ENCODE measurements at regions not wholly inside any gene's neighbourhood (a gene's known extent, or its start where the extent isn't known, plus 50 kb on each side); places are given as distances from the start of the nearest gene placed in this dataset.

DNA sequence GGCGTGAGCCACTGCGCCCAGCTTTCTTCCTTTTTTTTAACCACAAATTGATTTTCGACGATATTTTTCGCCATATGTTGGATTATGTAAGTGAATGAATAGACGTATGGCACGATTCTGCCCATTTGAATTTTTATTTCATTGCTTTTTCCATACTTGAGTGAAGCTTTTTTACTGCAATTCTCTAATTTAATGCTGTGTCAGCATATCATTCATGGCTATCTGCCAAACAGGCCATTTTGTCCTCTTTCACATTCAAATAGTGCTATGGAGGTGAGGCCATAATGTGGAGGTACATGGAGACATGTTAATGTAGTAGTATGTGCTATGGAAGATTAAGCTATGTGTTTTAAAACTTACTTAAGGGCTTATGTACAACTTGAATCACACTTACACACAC lies 152.1 kb upstream of the TUSC1 start:
- TF ChIP-seq, protein P1, sequence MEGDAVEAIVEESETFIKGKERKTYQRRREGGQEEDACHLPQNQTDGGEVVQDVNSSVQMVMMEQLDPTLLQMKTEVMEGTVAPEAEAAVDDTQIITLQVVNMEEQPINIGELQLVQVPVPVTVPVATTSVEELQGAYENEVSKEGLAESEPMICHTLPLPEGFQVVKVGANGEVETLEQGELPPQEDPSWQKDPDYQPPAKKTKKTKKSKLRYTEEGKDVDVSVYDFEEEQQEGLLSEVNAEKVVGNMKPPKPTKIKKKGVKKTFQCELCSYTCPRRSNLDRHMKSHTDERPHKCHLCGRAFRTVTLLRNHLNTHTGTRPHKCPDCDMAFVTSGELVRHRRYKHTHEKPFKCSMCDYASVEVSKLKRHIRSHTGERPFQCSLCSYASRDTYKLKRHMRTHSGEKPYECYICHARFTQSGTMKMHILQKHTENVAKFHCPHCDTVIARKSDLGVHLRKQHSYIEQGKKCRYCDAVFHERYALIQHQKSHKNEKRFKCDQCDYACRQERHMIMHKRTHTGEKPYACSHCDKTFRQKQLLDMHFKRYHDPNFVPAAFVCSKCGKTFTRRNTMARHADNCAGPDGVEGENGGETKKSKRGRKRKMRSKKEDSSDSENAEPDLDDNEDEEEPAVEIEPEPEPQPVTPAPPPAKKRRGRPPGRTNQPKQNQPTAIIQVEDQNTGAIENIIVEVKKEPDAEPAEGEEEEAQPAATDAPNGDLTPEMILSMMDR (IDR thresholded peaks at IDR 0.05): no peak
- Histone ChIP-seq H3K4me3 (no peak overlapping the region), H3K27ac (no peak overlapping the region), H3K27me3 (no peaks in the 10 kb centered on the region), H3K36me3 (no peaks in the 10 kb centered on the region), H3K4me1 (no peaks in the 10 kb centered on the region), H3K9me3 (peaks cover 0 to 22% of the 10 kb centered on the region in 2 donors)
- intact Hi-C loops (cut with DNase I): no loop called here
- ATAC-seq (no peak), DNase-seq (no peak)

DNA sequence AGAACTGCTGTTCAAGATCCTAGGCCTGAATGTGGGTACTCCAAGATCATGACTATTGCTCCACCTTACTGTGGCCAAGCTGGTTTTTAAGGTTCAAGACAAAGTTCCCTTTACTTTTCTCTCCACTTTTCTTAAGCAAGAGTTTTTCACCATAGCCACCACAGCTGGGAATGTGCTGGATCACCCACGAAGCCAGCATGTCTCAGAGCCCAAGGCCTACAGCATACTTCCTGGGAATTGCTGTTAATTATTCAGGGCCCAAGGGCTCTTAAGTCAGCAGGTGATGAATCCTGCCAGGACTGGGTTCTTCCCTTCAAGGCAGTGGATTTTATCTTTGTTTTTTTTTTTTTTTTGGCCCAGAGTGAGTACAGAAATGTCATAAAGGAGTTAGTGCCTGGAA lies 149.4 kb upstream of the TUSC1 start:
- Histone ChIP-seq H3K4me3 (no peak overlapping the region), H3K4me1 (no peaks in the 10 kb centered on the region), H3K9me3 (peaks cover 0 to 29% of the 10 kb centered on the region in 2 donors), H3K36me3 (no peaks in the 10 kb centered on the region), H3K27ac (no peak overlapping the region), H3K27me3 (no peaks in the 10 kb centered on the region)
- ATAC-seq (no peak), DNase-seq (no peak)
- TF ChIP-seq, protein P1 (IDR thresholded peaks at IDR 0.05): no peak
- intact Hi-C loops (cut with DNase I): no loop called here

DNA sequence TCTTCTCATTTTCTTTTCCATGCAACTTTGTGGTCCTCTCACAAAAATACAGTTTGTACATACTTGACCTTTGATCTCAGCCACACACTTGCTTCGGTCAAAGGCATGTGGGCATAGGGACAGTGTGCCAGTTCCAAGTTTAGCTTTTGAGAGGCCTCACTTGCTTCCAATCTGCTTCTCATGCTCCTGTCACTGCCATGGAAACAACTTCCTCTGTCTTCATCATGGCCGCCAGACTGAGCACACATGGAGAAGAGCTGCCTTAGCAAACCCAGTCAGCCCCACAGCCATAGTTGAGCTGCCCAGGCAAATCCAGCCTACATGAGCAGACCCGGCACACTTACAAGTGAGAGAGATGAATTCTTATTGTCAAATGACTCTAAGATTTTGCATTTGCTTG lies 138.2 kb upstream of the TUSC1 start:
- TF ChIP-seq, protein P1 (IDR thresholded peaks at IDR 0.05): no peak
- no peak for ATAC-seq
- Histone ChIP-seq H3K36me3 (no peaks in the 10 kb centered on the region), H3K27me3 (no peaks in the 10 kb centered on the region), H3K27ac (no peak overlapping the region), H3K4me3 (no peak overlapping the region), H3K4me1 (no peaks in the 10 kb centered on the region), H3K9me3 (peaks cover 0 to 3% of the 10 kb centered on the region in 2 donors)
- intact Hi-C loops (cut with DNase I): no loop called here
- DNase-seq: no peak

DNA sequence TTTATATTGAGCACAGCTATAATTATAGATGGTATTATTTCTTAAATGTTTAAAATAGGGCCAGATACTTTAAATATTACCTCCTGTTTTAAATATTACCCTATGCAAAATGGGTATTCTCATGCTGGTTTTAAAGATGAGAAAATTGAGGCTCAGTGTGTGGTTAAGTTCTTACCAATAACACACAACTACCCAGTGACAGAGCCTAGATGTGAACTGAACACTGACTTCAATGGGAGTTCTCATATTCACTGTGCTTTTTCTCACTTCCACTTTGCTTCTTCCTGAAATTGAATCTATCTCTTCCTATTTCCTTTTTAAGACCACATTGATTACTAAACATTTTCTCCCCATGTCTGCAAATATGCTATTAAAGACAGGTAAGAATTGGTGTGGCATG lies 135.8 kb upstream of the TUSC1 start:
- no peak overlapping the region for H3K4me3 ChIP-seq
- H3K4me1 ChIP-seq: no peaks in the 10 kb centered on the region
- H3K27me3 ChIP-seq: no peaks in the 10 kb centered on the region
- intact Hi-C loops (cut with DNase I): no loop called here
- DNase-seq: no peak
- no peak for ATAC-seq
- H3K9me3 ChIP-seq: peaks cover 0 to 8% of the 10 kb centered on the region in 2 donors
- no peak overlapping the region for H3K27ac ChIP-seq
- no peaks in the 10 kb centered on the region for H3K36me3 ChIP-seq
- TF ChIP-seq, protein P1 (IDR thresholded peaks at IDR 0.05): no peak

DNA sequence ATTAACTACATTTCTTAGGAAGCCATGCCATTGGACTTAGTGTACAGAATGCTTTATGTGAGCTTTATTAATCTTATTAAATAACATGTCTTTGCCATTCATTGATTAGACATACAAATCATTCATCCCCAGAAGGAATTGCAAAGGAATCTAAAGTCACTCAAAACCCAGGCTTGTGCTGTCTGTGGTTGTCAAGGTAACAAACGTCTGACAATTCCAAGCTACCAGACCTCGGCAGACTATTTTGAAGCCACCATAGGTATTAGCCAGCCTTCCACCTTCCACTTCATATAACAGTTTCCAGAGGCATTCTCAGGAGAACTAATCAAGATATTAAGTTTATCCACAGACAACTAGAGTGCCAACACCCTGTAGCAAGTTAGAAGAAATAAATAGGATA lies 135.2 kb upstream of the TUSC1 start:
- no peak for ATAC-seq
- Histone ChIP-seq H3K36me3 (no peaks in the 10 kb centered on the region), H3K27me3 (no peaks in the 10 kb centered on the region), H3K4me3 (no peak overlapping the region), H3K9me3 (peaks cover 0 to 13% of the 10 kb centered on the region in 2 donors), H3K4me1 (no peaks in the 10 kb centered on the region), H3K27ac (no peak overlapping the region)
- no peak for DNase-seq
- intact Hi-C loops (cut with DNase I): no loop called here
- TF ChIP-seq, protein P1 (IDR thresholded peaks at IDR 0.05): no peak
